HepG2 (cell line): ENCODE measurements at regions not wholly inside any gene's neighbourhood (a gene's known extent, or its start where the extent isn't known, plus 50 kb on each side); places are given as distances from the start of the nearest gene placed in this dataset.
A peak's percentile ranks its signal among the peaks of the same experiment; 100 is the strongest.

Source experiments
- CCAR2 ChIP-seq: fragments of 200-400 bp; formaldehyde crosslinking; optimal IDR thresholded peaks from 2 replicates; pipeline ENCODE3; 2018; ENCODE audit warnings: low read depth, mild to moderate bottlenecking, low read length, moderate library complexity
- CHD2 ChIP-seq: IDR thresholded peaks from 2 replicates; pipeline ENCODE4 v1.6.1; 2011; ENCODE audit warnings: low read depth, low read length, improper control_type of control experiment
- CHD4 ChIP-seq: fragments of 200-600 bp; sonication (generic); IDR thresholded peaks from 2 replicates; pipeline ENCODE4 v1.7.0; 2017; ENCODE audit warnings: mild to moderate bottlenecking, low read length, borderline replicate concordance
- ELF3 ChIP-seq: IDR thresholded peaks from 2 replicates; pipeline ENCODE4 v1.6.1; 2016; ENCODE audit warnings: missing genetic modification reagents, missing compliant biosample characterization
- NFATC3 ChIP-seq: sonication (generic); formaldehyde crosslinking; IDR thresholded peaks from 2 replicates; pipeline ENCODE4 v1.5.1; 2020; ENCODE audit warnings: mild to moderate bottlenecking, missing genetic modification reagents
- RARG ChIP-seq: sonication (generic); formaldehyde crosslinking; IDR thresholded peaks from 2 replicates; pipeline ENCODE4 v1.4.0; 2020; ENCODE audit warnings: low read depth, mild to moderate bottlenecking, missing genetic modification reagents
- SMAD1 ChIP-seq: sonication (generic); formaldehyde crosslinking; IDR thresholded peaks from 2 replicates; pipeline ENCODE4 v1.4.0; 2020; ENCODE audit warnings: missing genetic modification reagents, low read depth, mild to moderate bottlenecking, borderline replicate concordance
- SNRNP70 ChIP-seq: fragments of 200-400 bp; formaldehyde crosslinking; IDR thresholded peaks from 2 replicates; pipeline ENCODE4 v1.6.1; 2017; ENCODE audit warnings: mild to moderate bottlenecking, low read depth, low read length, moderate library complexity
- SOX6 ChIP-seq, 2 experiments: fragments of 450-650 bp in 1 of 2; sonication (generic) in 1 of 2; formaldehyde crosslinking in 1 of 2; IDR thresholded peaks; 2 replicates each; pipeline versions ENCODE4 v1.4.0 to v1.6.1; 2017 to 2020; ENCODE audit warnings: antibody characterized with exemption in 1 of 2, mild to moderate bottlenecking in 1 of 2, missing genetic modification reagents in 1 of 2
- TCF12 ChIP-seq, 2 experiments: fragments of 450-650 bp in 1 of 2; sonication (generic) in 1 of 2; formaldehyde crosslinking in 1 of 2; IDR thresholded peaks; 2 replicates each; pipeline versions ENCODE4 v1.6.1 to v1.8.0; 2017 to 2022; ENCODE audit warnings: antibody characterized with exemption in 1 of 2, mild to moderate bottlenecking in 1 of 2, missing genetic modification reagents in 1 of 2, moderate library complexity in 1 of 2
- THAP11 ChIP-seq: IDR thresholded peaks from 2 replicates; pipeline ENCODE4 v1.6.1; 2016; ENCODE audit warnings: missing biosample characterization, missing genetic modification reagents
- ZNF329 ChIP-seq: sonication (generic); formaldehyde crosslinking; IDR thresholded peaks from 2 replicates; pipeline ENCODE4 v1.9.0; 2021; ENCODE audit warnings: low read depth, mild to moderate bottlenecking, missing genetic modification reagents
- ZNF510 ChIP-seq: sonication (generic); formaldehyde crosslinking; IDR thresholded peaks from 2 replicates; pipeline ENCODE4 v1.4.0; 2020; ENCODE audit warnings: low read depth, mild to moderate bottlenecking, missing genetic modification reagents
- ZNF678 ChIP-seq: sonication (generic); formaldehyde crosslinking; IDR thresholded peaks from 2 replicates; pipeline ENCODE4 v1.4.0; 2020; ENCODE audit warnings: mild to moderate bottlenecking, missing genetic modification reagents
- TF ChIP-seq, protein P1 (sequence below): sonication (generic); formaldehyde crosslinking; IDR thresholded peaks from 2 replicates; pipeline ENCODE4 v1.8.1; 2022; ENCODE audit warnings: mild to moderate bottlenecking, missing genetic modification reagents
- TF ChIP-seq, protein P2 (sequence below): sonication (generic); formaldehyde crosslinking; IDR thresholded peaks from 2 replicates; pipeline ENCODE4 v1.4.0; 2020; ENCODE audit warnings: missing genetic modification reagents, borderline replicate concordance
- TF ChIP-seq, protein P3 (sequence below): sonication (generic); formaldehyde crosslinking; IDR thresholded peaks from 2 replicates; pipeline ENCODE4 v1.4.0; 2020; ENCODE audit warnings: missing genetic modification reagents, borderline replicate concordance
- TF ChIP-seq, protein P4 (sequence below): sonication (generic); formaldehyde crosslinking; IDR thresholded peaks from 2 replicates; pipeline ENCODE4 v1.4.0; 2020; ENCODE audit warnings: missing genetic modification reagents, mild to moderate bottlenecking, borderline replicate concordance

DNA sequence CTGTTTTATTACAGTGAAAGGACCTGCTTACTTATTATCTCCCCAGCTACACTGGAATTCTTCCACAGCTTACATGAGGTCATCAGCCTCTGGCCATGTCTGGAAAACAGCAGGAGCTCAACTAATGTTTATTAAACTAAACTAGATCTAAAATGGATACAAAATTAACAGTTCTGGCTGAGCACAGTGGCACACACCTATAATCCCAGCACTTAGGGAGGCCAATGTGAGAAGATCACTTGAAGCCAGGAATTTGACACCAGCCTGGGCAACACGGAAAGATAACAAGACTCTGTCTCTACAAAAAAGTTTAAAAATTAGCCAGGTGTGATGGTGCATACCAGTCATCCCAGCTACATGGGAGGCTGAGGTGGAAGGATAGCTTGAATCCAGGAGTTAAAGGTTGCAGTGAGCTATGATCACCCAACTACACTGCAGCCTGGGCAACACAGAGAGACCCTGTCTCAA is 220.8 kb upstream of the MARCKS start (continued):
- TF ChIP-seq, protein P1, sequence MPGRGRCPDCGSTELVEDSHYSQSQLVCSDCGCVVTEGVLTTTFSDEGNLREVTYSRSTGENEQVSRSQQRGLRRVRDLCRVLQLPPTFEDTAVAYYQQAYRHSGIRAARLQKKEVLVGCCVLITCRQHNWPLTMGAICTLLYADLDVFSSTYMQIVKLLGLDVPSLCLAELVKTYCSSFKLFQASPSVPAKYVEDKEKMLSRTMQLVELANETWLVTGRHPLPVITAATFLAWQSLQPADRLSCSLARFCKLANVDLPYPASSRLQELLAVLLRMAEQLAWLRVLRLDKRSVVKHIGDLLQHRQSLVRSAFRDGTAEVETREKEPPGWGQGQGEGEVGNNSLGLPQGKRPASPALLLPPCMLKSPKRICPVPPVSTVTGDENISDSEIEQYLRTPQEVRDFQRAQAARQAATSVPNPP (CRISPR knock-in tag) = no peak
- no peak for TF ChIP-seq SOX6 (IDR thresholded peaks at IDR 0.05)
- TF ChIP-seq SOX6 (CRISPR knock-in tag; IDR thresholded peaks at IDR 0.05) = peak; percentile 54; the same call in 1 of the 2 replicates
- TF ChIP-seq ELF3 (CRISPR knock-in tag) = peak; percentile 30; the same call in 1 of the 2 replicates
- no peak for TF ChIP-seq ZNF510 (CRISPR knock-in tag)
- no peak for TF ChIP-seq CHD2
- TF ChIP-seq, protein P2, sequence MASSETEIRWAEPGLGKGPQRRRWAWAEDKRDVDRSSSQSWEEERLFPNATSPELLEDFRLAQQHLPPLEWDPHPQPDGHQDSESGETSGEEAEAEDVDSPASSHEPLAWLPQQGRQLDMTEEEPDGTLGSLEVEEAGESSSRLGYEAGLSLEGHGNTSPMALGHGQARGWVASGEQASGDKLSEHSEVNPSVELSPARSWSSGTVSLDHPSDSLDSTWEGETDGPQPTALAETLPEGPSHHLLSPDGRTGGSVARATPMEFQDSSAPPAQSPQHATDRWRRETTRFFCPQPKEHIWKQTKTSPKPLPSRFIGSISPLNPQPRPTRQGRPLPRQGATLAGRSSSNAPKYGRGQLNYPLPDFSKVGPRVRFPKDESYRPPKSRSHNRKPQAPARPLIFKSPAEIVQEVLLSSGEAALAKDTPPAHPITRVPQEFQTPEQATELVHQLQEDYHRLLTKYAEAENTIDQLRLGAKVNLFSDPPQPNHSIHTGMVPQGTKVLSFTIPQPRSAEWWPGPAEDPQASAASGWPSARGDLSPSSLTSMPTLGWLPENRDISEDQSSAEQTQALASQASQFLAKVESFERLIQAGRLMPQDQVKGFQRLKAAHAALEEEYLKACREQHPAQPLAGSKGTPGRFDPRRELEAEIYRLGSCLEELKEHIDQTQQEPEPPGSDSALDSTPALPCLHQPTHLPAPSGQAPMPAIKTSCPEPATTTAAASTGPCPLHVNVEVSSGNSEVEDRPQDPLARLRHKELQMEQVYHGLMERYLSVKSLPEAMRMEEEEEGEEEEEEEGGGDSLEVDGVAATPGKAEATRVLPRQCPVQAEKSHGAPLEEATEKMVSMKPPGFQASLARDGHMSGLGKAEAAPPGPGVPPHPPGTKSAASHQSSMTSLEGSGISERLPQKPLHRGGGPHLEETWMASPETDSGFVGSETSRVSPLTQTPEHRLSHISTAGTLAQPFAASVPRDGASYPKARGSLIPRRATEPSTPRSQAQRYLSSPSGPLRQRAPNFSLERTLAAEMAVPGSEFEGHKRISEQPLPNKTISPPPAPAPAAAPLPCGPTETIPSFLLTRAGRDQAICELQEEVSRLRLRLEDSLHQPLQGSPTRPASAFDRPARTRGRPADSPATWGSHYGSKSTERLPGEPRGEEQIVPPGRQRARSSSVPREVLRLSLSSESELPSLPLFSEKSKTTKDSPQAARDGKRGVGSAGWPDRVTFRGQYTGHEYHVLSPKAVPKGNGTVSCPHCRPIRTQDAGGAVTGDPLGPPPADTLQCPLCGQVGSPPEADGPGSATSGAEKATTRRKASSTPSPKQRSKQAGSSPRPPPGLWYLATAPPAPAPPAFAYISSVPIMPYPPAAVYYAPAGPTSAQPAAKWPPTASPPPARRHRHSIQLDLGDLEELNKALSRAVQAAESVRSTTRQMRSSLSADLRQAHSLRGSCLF (CRISPR knock-in tag) = no peak
- no peak for TF ChIP-seq SMAD1
- TF ChIP-seq ZNF678 (CRISPR knock-in tag) = no peak
- no peak for TF ChIP-seq SNRNP70
- TF ChIP-seq ZNF329 (CRISPR knock-in tag) = no peak
- no peak for TF ChIP-seq NFATC3 (CRISPR knock-in tag)
- TF ChIP-seq, protein P3, sequence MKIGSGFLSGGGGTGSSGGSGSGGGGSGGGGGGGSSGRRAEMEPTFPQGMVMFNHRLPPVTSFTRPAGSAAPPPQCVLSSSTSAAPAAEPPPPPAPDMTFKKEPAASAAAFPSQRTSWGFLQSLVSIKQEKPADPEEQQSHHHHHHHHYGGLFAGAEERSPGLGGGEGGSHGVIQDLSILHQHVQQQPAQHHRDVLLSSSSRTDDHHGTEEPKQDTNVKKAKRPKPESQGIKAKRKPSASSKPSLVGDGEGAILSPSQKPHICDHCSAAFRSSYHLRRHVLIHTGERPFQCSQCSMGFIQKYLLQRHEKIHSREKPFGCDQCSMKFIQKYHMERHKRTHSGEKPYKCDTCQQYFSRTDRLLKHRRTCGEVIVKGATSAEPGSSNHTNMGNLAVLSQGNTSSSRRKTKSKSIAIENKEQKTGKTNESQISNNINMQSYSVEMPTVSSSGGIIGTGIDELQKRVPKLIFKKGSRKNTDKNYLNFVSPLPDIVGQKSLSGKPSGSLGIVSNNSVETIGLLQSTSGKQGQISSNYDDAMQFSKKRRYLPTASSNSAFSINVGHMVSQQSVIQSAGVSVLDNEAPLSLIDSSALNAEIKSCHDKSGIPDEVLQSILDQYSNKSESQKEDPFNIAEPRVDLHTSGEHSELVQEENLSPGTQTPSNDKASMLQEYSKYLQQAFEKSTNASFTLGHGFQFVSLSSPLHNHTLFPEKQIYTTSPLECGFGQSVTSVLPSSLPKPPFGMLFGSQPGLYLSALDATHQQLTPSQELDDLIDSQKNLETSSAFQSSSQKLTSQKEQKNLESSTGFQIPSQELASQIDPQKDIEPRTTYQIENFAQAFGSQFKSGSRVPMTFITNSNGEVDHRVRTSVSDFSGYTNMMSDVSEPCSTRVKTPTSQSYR (CRISPR knock-in tag) = no peak
- no peak for TF ChIP-seq RARG (CRISPR knock-in tag)
- TF ChIP-seq CCAR2 = no peak
- no peak for TF ChIP-seq CHD4
- no peak for TF ChIP-seq TCF12 (IDR thresholded peaks at IDR 0.05)
- no peak for TF ChIP-seq TCF12 (CRISPR knock-in tag; IDR thresholded peaks at IDR 0.05)
- TF ChIP-seq, protein P4, sequence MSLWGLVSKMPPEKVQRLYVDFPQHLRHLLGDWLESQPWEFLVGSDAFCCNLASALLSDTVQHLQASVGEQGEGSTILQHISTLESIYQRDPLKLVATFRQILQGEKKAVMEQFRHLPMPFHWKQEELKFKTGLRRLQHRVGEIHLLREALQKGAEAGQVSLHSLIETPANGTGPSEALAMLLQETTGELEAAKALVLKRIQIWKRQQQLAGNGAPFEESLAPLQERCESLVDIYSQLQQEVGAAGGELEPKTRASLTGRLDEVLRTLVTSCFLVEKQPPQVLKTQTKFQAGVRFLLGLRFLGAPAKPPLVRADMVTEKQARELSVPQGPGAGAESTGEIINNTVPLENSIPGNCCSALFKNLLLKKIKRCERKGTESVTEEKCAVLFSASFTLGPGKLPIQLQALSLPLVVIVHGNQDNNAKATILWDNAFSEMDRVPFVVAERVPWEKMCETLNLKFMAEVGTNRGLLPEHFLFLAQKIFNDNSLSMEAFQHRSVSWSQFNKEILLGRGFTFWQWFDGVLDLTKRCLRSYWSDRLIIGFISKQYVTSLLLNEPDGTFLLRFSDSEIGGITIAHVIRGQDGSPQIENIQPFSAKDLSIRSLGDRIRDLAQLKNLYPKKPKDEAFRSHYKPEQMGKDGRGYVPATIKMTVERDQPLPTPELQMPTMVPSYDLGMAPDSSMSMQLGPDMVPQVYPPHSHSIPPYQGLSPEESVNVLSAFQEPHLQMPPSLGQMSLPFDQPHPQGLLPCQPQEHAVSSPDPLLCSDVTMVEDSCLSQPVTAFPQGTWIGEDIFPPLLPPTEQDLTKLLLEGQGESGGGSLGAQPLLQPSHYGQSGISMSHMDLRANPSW (CRISPR knock-in tag) = no peak
- no peak for TF ChIP-seq THAP11 (CRISPR knock-in tag)
